Liver (tissue), 8 donors: ENCODE measurements at regions not wholly inside any gene's neighbourhood (a gene's known extent, or its start where the extent isn't known, plus 50 kb on each side); places are given as distances from the start of the nearest gene placed in this dataset.

Experiments used
- DNase-seq: peaks from one replicate; pipeline ENCODE4 v3.0.0-alpha.2; 2017; ENCODE audit warnings: low spot score
- H3K27ac ChIP-seq, 2 donors: one replicate each; pipeline ENCODE4 v1.7.0; 2013; ENCODE audit warnings: inconsistent platforms in 2 of 2, low read length in 2 of 2, control low read depth in 1 of 2, low read depth in 1 of 2, mild to moderate bottlenecking in 1 of 2
- H3K27me3 ChIP-seq, 4 donors: one replicate each; pipeline versions ENCODE4 v1.6.1 to v1.7.0; 2013; ENCODE audit warnings: low read length in 3 of 4, inconsistent platforms in 1 of 4, mild to moderate bottlenecking in 1 of 4, moderate library complexity in 1 of 4; ENCODE audit not compliant: control insufficient read depth in 4 of 4, insufficient read depth in 4 of 4
- H3K36me3 ChIP-seq, 4 donors: one replicate each; pipeline versions ENCODE4 v1.6.1 to v1.7.0; 2013; ENCODE audit warnings: low read length in 3 of 4, mild to moderate bottlenecking in 3 of 4, low read depth in 1 of 4, moderate library complexity in 1 of 4; ENCODE audit not compliant: control insufficient read depth in 4 of 4, insufficient read depth in 3 of 4
- H3K4me1 ChIP-seq, 4 donors: one replicate each; pipeline versions ENCODE4 v1.6.1 to v1.7.0; 2013; ENCODE audit warnings: low read length in 3 of 4, mild to moderate bottlenecking in 3 of 4, moderate library complexity in 1 of 4; ENCODE audit not compliant: control insufficient read depth in 4 of 4, insufficient read depth in 4 of 4
- H3K4me3 ChIP-seq, 3 donors: one replicate each; pipeline versions ENCODE4 v1.6.1 to v1.7.0; 2013; ENCODE audit warnings: low read length in 3 of 3, control low read depth in 1 of 3, low read depth in 1 of 3, mild to moderate bottlenecking in 1 of 3
- H3K9ac ChIP-seq, 2 donors: one replicate each; pipeline ENCODE4 v1.7.0; 2013; ENCODE audit warnings: low read length in 2 of 2, mild to moderate bottlenecking in 2 of 2, moderate library complexity in 2 of 2, control low read depth in 1 of 2, low read depth in 1 of 2
- H3K9me3 ChIP-seq, 4 donors: one replicate each; pipeline versions ENCODE4 v1.6.1 to v1.7.0; 2013; ENCODE audit warnings: low read length in 3 of 4; ENCODE audit not compliant: control insufficient read depth in 4 of 4
- ATF3 ChIP-seq: IDR thresholded peaks from 2 replicates; pipeline ENCODE4 v1.6.1; 2016; ENCODE audit warnings: antibody characterized with exemption
- CTCF ChIP-seq: fragments of 150-350 bp; IDR thresholded peaks from 2 replicates; pipeline ENCODE4 v1.5.1; 2017; ENCODE audit warnings: improper control_type of control experiment, low read depth, low read length; ENCODE audit not compliant: missing input control
- EGR1 ChIP-seq, 2 donors: IDR thresholded peaks; 2 replicates each; pipeline ENCODE4 v1.6.1; 2016 to 2018; ENCODE audit warnings: antibody characterized with exemption in 2 of 2, low read depth in 2 of 2
- FOXA1 ChIP-seq: IDR thresholded peaks from 2 replicates; pipeline ENCODE4 v1.6.1; 2016; ENCODE audit warnings: antibody characterized with exemption
- FOXA2 ChIP-seq: IDR thresholded peaks from 2 replicates; pipeline ENCODE4 v1.6.1; 2016; ENCODE audit warnings: antibody characterized with exemption
- GABPA ChIP-seq, 2 donors: IDR thresholded peaks in 1 of 2; conservative IDR thresholded peaks in 1 of 2; 2 replicates each; pipeline ENCODE4 v1.6.1; 2016; ENCODE audit warnings: antibody characterized with exemption in 2 of 2, mild to moderate bottlenecking in 1 of 2, moderate library complexity in 1 of 2
- HNF4A ChIP-seq, 2 donors: conservative IDR thresholded peaks; 2 replicates each; pipeline ENCODE4 v1.6.1; 2016; ENCODE audit warnings: antibody characterized with exemption in 2 of 2, mild to moderate bottlenecking in 2 of 2
- HNF4G ChIP-seq: IDR thresholded peaks from 2 replicates; pipeline ENCODE4 v1.6.1; 2016; ENCODE audit warnings: antibody characterized with exemption
- JUND ChIP-seq, 2 donors: IDR thresholded peaks; 2 replicates each; pipeline ENCODE4 v1.6.1; 2016; ENCODE audit warnings: antibody characterized with exemption in 2 of 2
- MAX ChIP-seq: IDR thresholded peaks from 2 replicates; pipeline ENCODE4 v1.6.1; 2016; ENCODE audit warnings: antibody characterized with exemption
- NR2F2 ChIP-seq: IDR thresholded peaks from 2 replicates; pipeline ENCODE4 v1.6.1; 2016; ENCODE audit warnings: antibody characterized with exemption
- RAD21 ChIP-seq, 2 donors: IDR thresholded peaks; 2 replicates each; pipeline ENCODE4 v1.6.1; 2016; ENCODE audit warnings: antibody characterized with exemption in 2 of 2, mild to moderate bottlenecking in 2 of 2
- REST ChIP-seq: IDR thresholded peaks from 2 replicates; pipeline ENCODE4 v1.6.1; 2016; ENCODE audit warnings: antibody characterized with exemption, mild to moderate bottlenecking
- RXRA ChIP-seq, 2 donors: IDR thresholded peaks; 2 replicates each; pipeline ENCODE4 v1.6.1; 2017 to 2018; ENCODE audit warnings: antibody characterized with exemption in 2 of 2, mild to moderate bottlenecking in 1 of 2
- SP1 ChIP-seq: IDR thresholded peaks from 2 replicates; pipeline ENCODE4 v1.6.1; 2018; ENCODE audit warnings: antibody characterized with exemption, mild to moderate bottlenecking
- TAF1 ChIP-seq: conservative IDR thresholded peaks from 2 replicates; pipeline ENCODE4 v1.6.1; 2016; ENCODE audit warnings: antibody characterized with exemption, mild to moderate bottlenecking
- YY1 ChIP-seq: IDR thresholded peaks from 2 replicates; pipeline ENCODE4 v1.6.1; 2016; ENCODE audit warnings: antibody characterized with exemption, mild to moderate bottlenecking
- ZBTB33 ChIP-seq: IDR thresholded peaks from 2 replicates; pipeline ENCODE4 v1.6.1; 2016; ENCODE audit warnings: antibody characterized with exemption
- WGBS: extraction: QIAGEN DNeasy Blood & Tissue Kit; methylation state at CpG from one replicate; pipeline ENCODE4 v1.1.7; 2013; 5-methylcytosine and 5-hydroxymethylcytosine counted together
- donor health status: healthy.
- donor health status: healthy.
- donor health status: healthy.
- donor health status: healthy.
- donor health status: healthy.

- Histone ChIP-seq H3K9me3 (no peaks in the 10 kb centered on the region), H3K27ac (no peak overlapping the region), H3K4me1 (no peaks in the 10 kb centered on the region), H3K4me3 (no peak overlapping the region), H3K36me3 (no peaks in the 10 kb centered on the region), H3K9ac (no peak overlapping the region), H3K27me3 (no peaks in the 10 kb centered on the region)
- no peak for DNase-seq
- no peak for TF ChIP-seq GABPA (IDR thresholded peaks at IDR 0.05 in 1 of 2, conservative IDR thresholded peaks at IDR 0.05 in 1 of 2)
- TF ChIP-seq YY1, result no peak
- TF ChIP-seq CTCF, result no peak
- TF ChIP-seq FOXA1, result no peak
- TF ChIP-seq ZBTB33, result no peak
Observed at GRCh38 chr7:21356616-21357015, 71.3 kb upstream of the SP4 start.

GRCh38 chr7:21357151-21358097, 70.5 kb upstream of the SP4 start:
- no peak overlapping the region for H3K4me3 ChIP-seq
- no peak overlapping the region for H3K27ac ChIP-seq
- TF ChIP-seq RAD21 (IDR thresholded peaks at IDR 0.05), result no peak
- no peak for TF ChIP-seq TAF1
- no peak for TF ChIP-seq ATF3
- TF ChIP-seq YY1, result no peak
- TF ChIP-seq SP1, result no peak
- no peak for TF ChIP-seq FOXA2
- TF ChIP-seq MAX, result no peak
- no peak for TF ChIP-seq JUND (IDR thresholded peaks at IDR 0.05)
- no peak for TF ChIP-seq HNF4A (conservative IDR thresholded peaks at IDR 0.05)
- no peak for TF ChIP-seq EGR1 (IDR thresholded peaks at IDR 0.05; ENCODE audit: low read depth in 2 of 2)
- no peak for TF ChIP-seq NR2F2
- no peak for TF ChIP-seq RXRA (IDR thresholded peaks at IDR 0.05)
- no peak for TF ChIP-seq FOXA1
- no peak for TF ChIP-seq REST
- no peak for TF ChIP-seq HNF4G
- no peak for TF ChIP-seq CTCF
- TF ChIP-seq ZBTB33, result no peak
- DNase-seq, result no peak
- H3K36me3 ChIP-seq, result no peaks in the 10 kb centered on the region
- H3K9me3 ChIP-seq, result no peaks in the 10 kb centered on the region
- H3K4me1 ChIP-seq, result no peaks in the 10 kb centered on the region
- no peak overlapping the region for H3K9ac ChIP-seq
- H3K27me3 ChIP-seq, result no peaks in the 10 kb centered on the region
- WGBS, result 77% methylated on average over 3 of the region's 3 CpGs
